Panc1 (cell line): ENCODE measurements at regions not wholly inside any gene's neighbourhood (a gene's known extent, or its start where the extent isn't known, plus 50 kb on each side); places are given as distances from the start of the nearest gene placed in this dataset.

ENCODE experiments used
- ATAC-seq: fragments of 200-7000 bp; cut with Tn5 transposase; 2 replicates; pipeline ENCODE4 v1.9.1; 2020; ENCODE audit warnings: mild to moderate bottlenecking, moderate library complexity
- BruUV-seq: library from RNA; stranded (reverse); fragments of 400-500 nt; replicated peaks from 2 replicates; lab custom pipeline; 2021; lab: Mats Ljungman, UMichigan
- CTCF ChIA-PET: fragments of 300-600 bp; sonication (Branson Sonifier 250); formaldehyde crosslinking; loops from one replicate; lab custom pipeline; 2022; ENCODE audit warnings: antibody characterized with exemption; lab: Charles Lee
- POLR2A ChIA-PET: fragments of 300-600 bp; sonication (Branson Sonifier 250); formaldehyde crosslinking; loops from one replicate; lab custom pipeline; 2022; ENCODE audit warnings: antibody characterized with exemption; lab: Charles Lee
- DNase-seq: peaks from one replicate; pipeline ENCODE4 v3.0.0-alpha.2; 2010; ENCODE audit warnings: low read depth, low spot score
- H3K27ac ChIP-seq: 2 replicates; pipeline ENCODE4 v1.5.1; 2011; ENCODE audit warnings: mild to moderate bottlenecking, low read length, inconsistent platforms
- H3K27me3 ChIP-seq: fragments of 200-500 bp; sonication (Bioruptor generic); 2 replicates; pipeline ENCODE4 v1.6.0; 2014; ENCODE audit warnings: low read length, inconsistent platforms; ENCODE audit not compliant: control insufficient read depth, insufficient read depth
- H3K36me3 ChIP-seq: fragments of 200-500 bp; sonication (Bioruptor generic); 2 replicates; pipeline ENCODE4 v1.5.1; 2014; ENCODE audit warnings: inconsistent platforms, mild to moderate bottlenecking, low read length, moderate library complexity; ENCODE audit not compliant: control insufficient read depth, insufficient read depth
- H3K4me1 ChIP-seq: 2 replicates; pipeline ENCODE4 v1.5.1; 2011; ENCODE audit warnings: inconsistent platforms, mild to moderate bottlenecking, low read length, moderate library complexity; ENCODE audit not compliant: control insufficient read depth, insufficient read depth
- H3K4me3 ChIP-seq, 2 experiments: 2 replicates each; pipeline ENCODE4 v1.5.1; 2011 to 2012; ENCODE audit warnings: low read depth in 2 of 2, low read length in 2 of 2, mild to moderate bottlenecking in 2 of 2, inconsistent platforms in 1 of 2, moderate library complexity in 1 of 2
- H3K9me3 ChIP-seq: fragments of 200-500 bp; sonication (Bioruptor generic); 2 replicates; pipeline ENCODE4 v1.5.1; 2014; ENCODE audit warnings: low read depth, mild to moderate bottlenecking, inconsistent platforms, low read length, moderate library complexity; ENCODE audit not compliant: control insufficient read depth, insufficient read depth
- CTCF ChIP-seq: fragments of 450-650 bp; IDR thresholded peaks from 2 replicates; pipeline ENCODE4 v1.5.1; 2017; ENCODE audit warnings: mild to moderate bottlenecking
- POLR2AphosphoS5 ChIP-seq: IDR thresholded peaks from 2 replicates; pipeline ENCODE4 v1.6.1; 2012; ENCODE audit warnings: mild to moderate bottlenecking, low read depth, low read length, moderate library complexity
- REST ChIP-seq, 2 experiments: IDR thresholded peaks; 2 replicates each; pipeline ENCODE4 v1.6.1; 2011 to 2012; ENCODE audit warnings: low read depth in 2 of 2, control low read depth in 1 of 2, low read length in 1 of 2, mild to moderate bottlenecking in 1 of 2, moderate library complexity in 1 of 2; ENCODE audit not compliant: insufficient read depth in 1 of 2
- SIN3A ChIP-seq: IDR thresholded peaks from 2 replicates; pipeline ENCODE4 v1.6.1; 2012; ENCODE audit warnings: low read depth, mild to moderate bottlenecking, low read length, moderate library complexity, borderline replicate concordance; ENCODE audit not compliant: insufficient read depth
- TCF7L2 ChIP-seq: IDR thresholded peaks from 2 replicates; pipeline ENCODE4 v1.6.1; 2011; ENCODE audit warnings: mild to moderate bottlenecking, low read depth, low read length, inconsistent platforms
- in situ Hi-C: cut with HindIII; loops from 2 replicates; pipeline ENCODE4 v1.10.0; 2016; ENCODE audit warnings: low sequenced_read_pairs, low pct_unique_long_range_greater_than_20kb
- intact Hi-C: fragments of 100-400 bp; cut with micrococcal nuclease; formaldehyde crosslinking; loops from one replicate; pipeline ENCODE4 v1.10.0; 2022; ENCODE audit not compliant: unreplicated experiment

GRCh38 chr13:50359041-50359367 is 343.8 kb downstream of the KCNRG start:
- no peak for ATAC-seq
- no TSS peak for BruUV-seq
- no peak for DNase-seq
- in situ Hi-C loops (no loop called here), intact Hi-C loops (no loop called here)
- Histone ChIP-seq H3K27me3 (no peaks in the 10 kb centered on the region), H3K36me3 (no peaks in the 10 kb centered on the region; the same call in 1 of the 2 replicates), H3K27ac (no peak overlapping the region), H3K4me3 (no peak overlapping the region), H3K9me3 (no peaks in the 10 kb centered on the region), H3K4me1 (peaks cover 12% of the 10 kb centered on the region; the same call in 1 of the 2 replicates)
- TF ChIP-seq TCF7L2 (no peak), SIN3A (no peak)
- POLR2A ChIA-PET: interaction anchor here (0.6 kb wide), 1 partner anchor 687 kb away, joined by 3 read pairs; no protein-coding TSS in a partner anchor
- CTCF ChIA-PET: no interaction called here

- Histone ChIP-seq H3K27ac (peak overlapping the region; percentile 52; the same call in 1 of the 2 replicates), H3K9me3 (no peaks in the 10 kb centered on the region), H3K27me3 (no peaks in the 10 kb centered on the region), H3K4me1 (peaks cover 12% of the 10 kb centered on the region), H3K36me3 (no peaks in the 10 kb centered on the region), H3K4me3 (no peak overlapping the region)
- ATAC-seq (no peak), DNase-seq (no peak)
- POLR2A ChIA-PET: no interaction called here
- TF ChIP-seq REST (IDR thresholded peaks at IDR 0.05; ENCODE audit: insufficient read depth in 1 of 2, low read depth in 2 of 2, low read length in 1 of 2): no peak
- TF ChIP-seq POLR2AphosphoS5: no peak
- TF ChIP-seq CTCF: no peak
- TF ChIP-seq SIN3A: no peak
- no peak for TF ChIP-seq TCF7L2
- in situ Hi-C loops (no loop called here), intact Hi-C loops (no loop called here)
- no TSS peak for BruUV-seq
- CTCF ChIA-PET: no interaction called here
Observed at GRCh38 chr13:50359779-50360178, 344.5 kb downstream of the KCNRG start.

GRCh38 chr13:50360637-50361036 is 345.4 kb downstream of the KCNRG start:
- TF ChIP-seq POLR2AphosphoS5 (no peak), SIN3A (no peak), TCF7L2 (no peak), CTCF (no peak), REST (IDR thresholded peaks at IDR 0.05; ENCODE audit: insufficient read depth in 1 of 2, low read depth in 2 of 2, low read length in 1 of 2) (no peak)
- in situ Hi-C loops (no loop called here), intact Hi-C loops (no loop called here)
- DNase-seq (no peak), ATAC-seq (no peak)
- H3K36me3 ChIP-seq: no peaks in the 10 kb centered on the region
- H3K4me3 ChIP-seq: no peak overlapping the region
- BruUV-seq: no TSS peak
- peak overlapping the region; percentile 34; the same call in 1 of the 2 replicates for H3K27ac ChIP-seq
- peaks cover 21% of the 10 kb centered on the region for H3K4me1 ChIP-seq
- no peaks in the 10 kb centered on the region for H3K9me3 ChIP-seq
- no peaks in the 10 kb centered on the region for H3K27me3 ChIP-seq
- ChIA-PET POLR2A (interaction anchor here (0.6 kb wide), 1 partner anchor 328 kb away, joined by 4 read pairs; no protein-coding TSS in a partner anchor), CTCF (no interaction called here)
